HL-60/S4 treated with retinoic acid at 250 ng/mL for 4 days and 3 days (cell line): ENCODE measurements at regions not wholly inside any gene's neighbourhood (a gene's known extent, or its start where the extent isn't known, plus 50 kb on each side); places are given as distances from the start of the nearest gene placed in this dataset.
"Not testable (repeated sequence)": the region's sequence is repeated elsewhere in the genome, so short reads cannot be mapped to it uniquely, and the experiment has no call there.

ENCODE experiments used
- in situ Hi-C: fragments of 300-500 bp; cut with MboI; formaldehyde crosslinking; loops from 2 replicates; pipeline ENCODE4 v1.7.0; 2022; ENCODE audit warnings: low sequenced_read_pairs

- in situ Hi-C loops = no loop called here
These were observed 367.5 kb downstream of the DAD1 start for GRCh38 chr14:22221508-22221907.

DNA sequence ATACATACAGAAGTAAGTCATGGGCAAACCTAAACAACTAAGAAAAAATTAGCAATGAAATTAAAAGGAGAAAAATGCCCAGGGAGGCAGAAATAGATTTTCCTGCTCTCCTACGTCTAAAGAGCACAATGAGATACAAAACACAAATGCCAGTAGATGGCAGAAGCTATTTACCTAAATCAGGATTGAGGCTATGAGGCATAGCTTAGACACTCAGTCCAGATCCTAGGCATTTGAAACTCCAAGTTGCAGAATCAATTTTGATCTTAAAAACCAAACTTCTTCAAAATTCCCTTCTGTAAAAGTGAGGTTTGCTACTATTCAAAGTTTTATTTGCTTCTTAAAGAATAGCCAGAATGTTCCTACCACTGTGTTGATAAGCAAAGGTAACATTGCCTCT is 368.6 kb downstream of the DAD1 start:
- in situ Hi-C loops = no loop called here

DNA sequence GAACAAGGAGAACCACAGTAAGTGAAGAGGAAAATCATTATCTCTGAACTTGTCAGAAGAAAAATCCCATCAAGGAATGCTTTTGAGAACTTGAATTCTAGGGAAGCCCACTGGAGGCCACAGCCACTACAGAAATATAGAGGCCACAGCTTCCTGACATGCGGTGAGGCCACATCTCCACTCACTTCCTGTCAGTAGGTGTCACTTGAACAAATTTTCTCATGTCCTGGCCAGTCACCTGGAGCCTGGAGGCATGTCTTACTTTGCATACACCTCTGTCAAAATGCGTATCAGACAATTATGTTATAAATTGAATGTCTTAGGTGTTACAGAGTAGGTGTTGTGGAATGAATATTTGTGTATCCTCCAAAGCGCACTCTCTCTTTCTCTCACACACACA is 370.3 kb downstream of the DAD1 start:
- in situ Hi-C loops = no loop called here

DNA sequence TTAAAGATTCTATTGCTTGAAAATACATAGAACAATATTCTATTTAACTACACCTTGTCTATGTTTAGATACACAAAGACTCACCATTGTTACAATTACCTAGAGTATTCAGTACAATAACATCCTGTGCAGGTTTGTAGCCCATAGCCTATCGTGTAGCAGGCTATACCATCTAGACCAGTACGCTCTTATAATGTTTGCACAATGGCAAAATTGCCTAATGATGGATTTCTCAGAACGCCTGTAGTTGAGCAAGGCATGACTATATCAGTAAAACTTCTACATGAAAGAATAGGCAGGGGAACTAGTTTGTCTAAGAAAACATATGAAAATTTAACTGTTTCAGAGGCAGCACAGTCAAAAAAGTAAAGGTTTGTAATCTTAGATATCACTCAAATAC is 375.9 kb downstream of the DAD1 start:
- in situ Hi-C loops = no loop called here

DNA sequence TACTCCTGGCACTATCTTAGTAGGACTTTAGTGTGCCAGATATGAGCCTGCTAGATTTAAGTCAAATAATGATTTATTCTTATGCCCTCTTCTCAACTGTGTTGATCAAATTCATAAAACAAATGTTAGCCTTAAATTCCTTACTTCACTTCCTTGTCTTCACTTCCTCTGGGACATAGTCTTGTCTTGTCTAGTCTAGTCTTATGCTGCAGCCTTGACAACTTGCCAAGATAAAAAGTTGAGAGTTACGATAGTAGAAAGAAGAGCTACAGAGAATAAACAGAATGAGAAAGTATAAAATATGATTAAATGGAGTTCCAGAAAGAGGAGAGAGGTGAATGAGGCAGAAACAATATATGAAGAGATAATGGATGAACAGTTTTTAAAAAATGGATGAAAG is 378.1 kb downstream of the DAD1 start:
- in situ Hi-C loops = no loop called here

DNA sequence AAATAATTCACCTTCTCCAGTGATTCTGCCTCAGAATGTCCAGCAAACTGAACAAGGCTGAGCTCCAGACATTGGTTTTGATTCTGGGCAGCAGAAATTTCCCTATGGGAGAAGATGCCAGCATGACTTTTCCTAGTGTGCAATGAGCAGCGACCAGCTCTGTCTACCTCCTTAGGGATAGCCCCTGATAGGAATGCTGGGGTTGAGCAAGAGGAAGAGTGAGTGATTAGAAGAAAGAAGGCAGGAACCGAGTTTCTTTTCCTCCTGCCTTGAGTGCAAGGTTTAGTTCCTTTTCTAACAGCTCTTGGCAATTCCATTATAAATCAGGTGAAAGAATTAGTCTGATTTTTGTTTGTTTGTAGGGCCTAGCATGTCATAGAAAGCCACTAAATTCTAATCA is 379.0 kb downstream of the DAD1 start:
- in situ Hi-C loops = no loop called here

- in situ Hi-C loops = no loop called here
These were observed 386.0 kb downstream of the DAD1 start for GRCh38 chr14:22203036-22203435.

- in situ Hi-C loops = no loop called here
These were observed 386.7 kb downstream of the DAD1 start for GRCh38 chr14:22202313-22202712.

GRCh38 chr14:22200977-22201605 is 387.9 kb downstream of the DAD1 start:
- in situ Hi-C loops = no loop called here

DNA sequence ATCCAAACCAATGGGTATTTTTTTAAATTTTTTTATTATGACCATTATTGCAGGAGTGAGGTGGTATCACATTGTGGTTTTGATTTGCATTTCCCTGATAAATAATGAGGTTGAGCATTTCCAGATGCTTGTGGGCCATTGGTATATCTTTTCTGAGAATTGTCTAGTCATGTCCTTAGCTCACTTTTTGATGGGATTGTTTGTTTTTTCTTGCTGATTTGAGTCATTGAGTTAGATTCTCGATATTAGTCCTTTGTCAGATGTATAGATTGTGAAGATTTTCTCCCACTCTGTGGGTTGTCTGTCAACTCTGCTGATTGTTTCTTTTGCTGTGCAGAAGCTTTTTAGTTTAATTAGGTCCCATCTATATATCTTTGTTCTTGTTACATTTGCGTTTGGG is 388.9 kb downstream of the DAD1 start:
- in situ Hi-C loops = not testable (repeated sequence)

- in situ Hi-C loops = no loop called here
These were observed 394.4 kb downstream of the DAD1 start for GRCh38 chr14:22194664-22195063.

GRCh38 chr14:22190411-22191191 is 398.4 kb downstream of the DAD1 start:
- in situ Hi-C loops = no loop called here

DNA sequence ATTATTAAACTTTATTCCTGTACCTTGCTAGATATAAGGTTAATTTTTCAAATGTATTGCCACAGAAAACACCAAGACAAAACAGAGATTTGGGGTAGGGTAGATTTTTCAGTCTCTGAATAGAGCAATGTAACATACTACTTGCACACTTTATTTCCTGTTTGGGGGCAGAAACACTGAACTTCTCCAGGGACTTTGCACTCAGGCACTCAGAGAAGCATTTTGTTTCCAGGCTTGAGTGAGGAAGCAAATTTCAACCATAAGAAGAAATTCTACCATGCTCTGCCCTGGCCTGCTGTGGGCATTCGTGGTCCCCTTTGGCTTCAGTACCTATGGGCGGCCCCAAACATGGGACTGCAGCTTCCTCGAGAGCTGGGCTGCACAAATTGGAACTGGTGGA is 399.1 kb downstream of the DAD1 start:
- in situ Hi-C loops = no loop called here

- in situ Hi-C loops = no loop called here
These were observed 400.7 kb downstream of the DAD1 start for GRCh38 chr14:22188318-22188717.

- in situ Hi-C loops = no loop called here
These were observed 403.2 kb downstream of the DAD1 start for GRCh38 chr14:22185789-22186188.

- in situ Hi-C loops = no loop called here
These were observed 403.8 kb downstream of the DAD1 start for GRCh38 chr14:22185191-22185590.

- in situ Hi-C loops = no loop called here
These were observed 404.2 kb downstream of the DAD1 start for GRCh38 chr14:22184830-22185168.

DNA sequence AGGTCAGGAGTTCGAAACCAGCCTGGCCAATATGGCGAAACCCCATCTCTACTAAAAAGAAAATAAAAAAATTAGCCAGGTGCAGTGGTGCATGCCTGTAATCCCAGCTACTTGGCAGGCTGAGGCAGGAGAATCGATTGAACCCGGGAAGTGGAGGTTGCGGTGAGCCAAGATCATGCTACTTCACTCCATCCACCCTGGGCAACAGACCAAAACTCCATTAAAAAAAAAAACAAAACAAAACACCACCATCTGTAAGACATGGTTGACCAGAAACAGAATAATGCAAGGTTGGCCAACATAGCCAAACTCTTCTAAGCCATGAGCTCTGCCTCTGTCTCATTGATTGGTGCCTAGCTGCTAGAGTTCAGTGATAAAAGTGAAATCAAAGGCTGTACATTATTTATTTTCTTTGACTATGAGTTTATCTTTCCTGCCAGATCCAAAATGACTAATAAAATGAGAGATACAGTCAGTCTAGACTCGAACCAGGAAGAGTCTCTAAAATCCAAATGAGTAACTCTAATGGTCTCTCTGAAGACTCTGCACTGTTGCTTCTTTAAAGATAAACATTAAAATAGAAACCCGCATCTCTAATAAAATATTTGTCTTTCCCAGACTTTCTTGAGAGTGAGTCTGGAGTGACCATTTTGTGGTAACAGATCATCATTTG is 404.7 kb downstream of the DAD1 start:
- in situ Hi-C loops = no loop called here

DNA sequence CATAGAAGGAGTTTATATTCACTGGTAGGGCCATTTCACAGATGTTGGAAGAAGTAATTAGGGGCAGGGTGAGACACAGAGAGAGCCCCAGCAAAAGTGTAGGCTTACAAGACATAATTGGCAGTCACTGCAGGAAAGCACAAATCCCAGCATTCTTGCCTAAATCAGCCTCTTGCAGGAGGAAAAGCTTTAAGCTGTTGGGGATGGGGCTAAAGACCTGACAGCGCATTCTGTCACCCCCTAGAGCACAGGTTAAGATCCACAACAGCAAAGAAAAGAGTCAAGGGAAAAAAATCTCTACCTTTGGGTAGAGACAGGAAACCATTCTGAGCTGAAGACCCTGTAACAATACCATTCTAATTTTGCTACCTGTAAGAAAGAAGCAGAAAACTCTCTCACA is 409.0 kb downstream of the DAD1 start:
- in situ Hi-C loops = no loop called here

DNA sequence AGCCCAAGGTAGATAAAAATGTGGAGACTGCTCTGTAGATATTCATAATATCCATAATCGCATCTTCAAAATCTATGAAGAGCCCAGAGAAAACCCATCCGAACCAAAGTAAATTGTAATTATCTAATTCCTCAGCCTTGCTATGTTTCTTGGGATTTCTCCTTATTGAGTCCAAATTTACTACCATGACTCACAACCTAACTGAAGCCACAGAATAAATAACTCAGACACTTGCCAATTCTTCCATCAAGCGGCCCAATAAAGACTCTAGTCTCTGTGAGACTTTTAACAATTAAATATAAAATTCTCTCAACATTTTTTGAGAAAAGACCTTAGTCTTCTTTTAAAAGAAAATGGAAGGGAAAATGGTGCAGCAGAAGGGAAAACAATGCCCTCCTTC is 409.8 kb downstream of the DAD1 start:
- in situ Hi-C loops = no loop called here

GRCh38 chr14:22178333-22178839 is 410.6 kb downstream of the DAD1 start:
- in situ Hi-C loops = no loop called here

GRCh38 chr14:22177870-22178269 is 411.2 kb downstream of the DAD1 start:
- in situ Hi-C loops = no loop called here
